OCI-LY1 (cell line): ENCODE measurements at regions not wholly inside any gene's neighbourhood (a gene's known extent, or its start where the extent isn't known, plus 50 kb on each side); places are given as distances from the start of the nearest gene placed in this dataset.

ENCODE experiments used
- H2AFZ ChIP-seq: fragments of 200-600 bp; sonication (generic), shearing (Covaris generic); 2 replicates; pipeline ENCODE4 v1.6.0; 2014; ENCODE audit warnings: antibody characterized with exemption, mild to moderate bottlenecking, low read length
- H3F3A ChIP-seq: fragments of 200-600 bp; sonication (generic), shearing (Covaris generic); 2 replicates; pipeline ENCODE4 v1.6.0; 2014; ENCODE audit warnings: mild to moderate bottlenecking, antibody characterized with exemption, low read length, moderate library complexity; ENCODE audit not compliant: insufficient read depth
- H3K27ac ChIP-seq: fragments of 200-600 bp; sonication (generic); 2 replicates; pipeline ENCODE4 v1.5.1; 2014; ENCODE audit warnings: low read length, mixed run types, mild to moderate bottlenecking, low read depth; ENCODE audit not compliant: poor library complexity, severe bottlenecking
- H3K27me3 ChIP-seq: fragments of 200-600 bp; sonication (generic); 2 replicates; pipeline ENCODE4 v1.6.0; 2014; ENCODE audit warnings: antibody characterized with exemption, mild to moderate bottlenecking, low read length, moderate library complexity; ENCODE audit not compliant: insufficient read depth
- H3K36me3 ChIP-seq: fragments of 200-600 bp; sonication (generic); 2 replicates; pipeline ENCODE4 v1.6.1; 2014; ENCODE audit warnings: mild to moderate bottlenecking, antibody characterized with exemption, low read length, moderate library complexity, mixed read lengths; ENCODE audit not compliant: insufficient read depth
- H3K4me1 ChIP-seq: fragments of 200-600 bp; sonication (generic); 2 replicates; pipeline ENCODE4 v1.5.1; 2014; ENCODE audit warnings: mild to moderate bottlenecking, low read length, moderate library complexity; ENCODE audit not compliant: insufficient read depth, severe bottlenecking
- H3K4me2 ChIP-seq: fragments of 200-600 bp; sonication (generic), shearing (Covaris generic); 2 replicates; pipeline ENCODE4 v1.6.1; 2014; ENCODE audit warnings: low read length
- H3K4me3 ChIP-seq: fragments of 200-600 bp; sonication (generic); 2 replicates; pipeline ENCODE4 v1.5.1; 2014; ENCODE audit warnings: low read length, low read depth, mild to moderate bottlenecking, mixed read lengths; ENCODE audit not compliant: poor library complexity, severe bottlenecking
- H3K79me2 ChIP-seq: fragments of 200-600 bp; shearing (Covaris generic); 2 replicates; pipeline ENCODE4 v1.6.1; 2016; ENCODE audit warnings: mixed run types, low read length, mixed read lengths; ENCODE audit not compliant: insufficient read depth
- H3K9ac ChIP-seq: fragments of 200-600 bp; sonication (generic), shearing (Covaris generic); 2 replicates; pipeline ENCODE4 v1.6.1; 2014; ENCODE audit warnings: mild to moderate bottlenecking, low read length, mixed read lengths
- H3K9me2 ChIP-seq: fragments of 200-600 bp; sonication (generic), shearing (Covaris generic); 2 replicates; pipeline ENCODE4 v1.6.1; 2014; ENCODE audit warnings: low read depth, mild to moderate bottlenecking, low read length, mixed read lengths
- H3K9me3 ChIP-seq: fragments of 200-600 bp; shearing (Covaris generic); 2 replicates; pipeline ENCODE4 v1.6.1; 2014; ENCODE audit warnings: low read length, mixed read lengths
- H4K20me1 ChIP-seq: fragments of 200-600 bp; sonication (generic), shearing (Covaris generic); 2 replicates; pipeline ENCODE4 v1.6.0; 2016; ENCODE audit warnings: mild to moderate bottlenecking, low read length; ENCODE audit not compliant: insufficient read depth
- CTCF ChIP-seq: fragments of 200-600 bp; sonication (generic), shearing (Covaris generic); IDR thresholded peaks from 2 replicates; pipeline ENCODE4 v1.5.1; 2017; ENCODE audit warnings: mild to moderate bottlenecking, antibody characterized with exemption, low read length, moderate library complexity, mixed read lengths
- EZH2 ChIP-seq: fragments of 200-600 bp; sonication (generic), shearing (Covaris generic); IDR thresholded peaks from 2 replicates; pipeline ENCODE4 v1.8.0; 2017; ENCODE audit warnings: borderline replicate concordance, mixed run types, mild to moderate bottlenecking, antibody characterized with exemption, low read length, moderate library complexity, mixed read lengths

GRCh38 chr3:102906818-102907217 is 472.0 kb downstream of the ZPLD1 start:
- no peak overlapping the region for H2AFZ ChIP-seq
- H3K79me2 ChIP-seq: no peaks in the 10 kb centered on the region
- no peaks in the 10 kb centered on the region for H3K9me2 ChIP-seq
- H3K27ac ChIP-seq: no peak overlapping the region
- TF ChIP-seq CTCF: no peak
- TF ChIP-seq EZH2: no peak
- H3F3A ChIP-seq: no peaks in the 10 kb centered on the region
- H4K20me1 ChIP-seq: no peaks in the 10 kb centered on the region
- no peaks in the 10 kb centered on the region for H3K36me3 ChIP-seq
- no peak overlapping the region for H3K9ac ChIP-seq
- no peak overlapping the region for H3K4me3 ChIP-seq
- H3K27me3 ChIP-seq: no peaks in the 10 kb centered on the region
- no peaks in the 10 kb centered on the region for H3K9me3 ChIP-seq
- H3K4me2 ChIP-seq: no peak overlapping the region
- H3K4me1 ChIP-seq: no peaks in the 10 kb centered on the region

- no peaks in the 10 kb centered on the region for H3K9me2 ChIP-seq
- H3K9me3 ChIP-seq: no peaks in the 10 kb centered on the region
- no peaks in the 10 kb centered on the region for H3K4me1 ChIP-seq
- H4K20me1 ChIP-seq: no peaks in the 10 kb centered on the region
- H3K27ac ChIP-seq: no peak overlapping the region
- no peak overlapping the region for H3K4me2 ChIP-seq
- H3K4me3 ChIP-seq: no peak overlapping the region
- TF ChIP-seq EZH2 (no peak), CTCF (no peak)
- H3K27me3 ChIP-seq: no peaks in the 10 kb centered on the region
- no peaks in the 10 kb centered on the region for H3K36me3 ChIP-seq
- no peaks in the 10 kb centered on the region for H3F3A ChIP-seq
- H2AFZ ChIP-seq: no peak overlapping the region
- no peak overlapping the region for H3K9ac ChIP-seq
- no peaks in the 10 kb centered on the region for H3K79me2 ChIP-seq
These were observed 475.1 kb downstream of the ZPLD1 start for GRCh38 chr3:102909904-102910303.

- Histone ChIP-seq H3K4me2 (no peak overlapping the region), H3K9me3 (no peaks in the 10 kb centered on the region), H2AFZ (no peak overlapping the region), H3F3A (no peaks in the 10 kb centered on the region), H3K9me2 (no peaks in the 10 kb centered on the region), H3K27me3 (no peaks in the 10 kb centered on the region), H3K36me3 (no peaks in the 10 kb centered on the region), H3K9ac (no peak overlapping the region), H3K4me1 (no peaks in the 10 kb centered on the region), H3K79me2 (no peaks in the 10 kb centered on the region), H3K4me3 (no peak overlapping the region), H4K20me1 (no peaks in the 10 kb centered on the region), H3K27ac (no peak overlapping the region)
- no peak for TF ChIP-seq EZH2
- TF ChIP-seq CTCF: no peak
These were observed 481.7 kb downstream of the ZPLD1 start for GRCh38 chr3:102916532-102916931.
